Esophagus muscularis mucosa (tissue), 4 donors: ENCODE measurements at regions not wholly inside any gene's neighbourhood (a gene's known extent, or its start where the extent isn't known, plus 50 kb on each side); places are given as distances from the start of the nearest gene placed in this dataset.
A peak's percentile ranks its signal among the peaks of the same experiment; 100 is the strongest.

Source experiments
- DNase-seq: peaks from one replicate; pipeline ENCODE4 v3.0.0-alpha.2; 2017; ENCODE audit errors: extremely low spot score
- H3K27ac ChIP-seq, 4 donors: fragments of 200-600 bp; sonication (generic); replicated peaks in 1 of 4; 1 replicate in 3 of 4; 2 replicates in 1 of 4; pipeline ENCODE4 v1.5.1; 2016 to 2019; ENCODE audit warnings: mild to moderate bottlenecking in 1 of 4
- H3K27me3 ChIP-seq, 4 donors: fragments of 200-600 bp; sonication (generic); one replicate each; pipeline versions ENCODE4 v1.5.1 to v1.6.0; 2016 to 2019
- H3K36me3 ChIP-seq, 4 donors: fragments of 200-600 bp; sonication (generic); one replicate each; pipeline ENCODE4 v1.5.1; 2016 to 2019
- H3K4me1 ChIP-seq, 4 donors: fragments of 200-600 bp; sonication (generic); one replicate each; pipeline ENCODE4 v1.5.1; 2016 to 2019
- H3K4me3 ChIP-seq, 4 donors: fragments of 200-600 bp; sonication (generic); 1 replicate in 2 of 4; 2 replicates in 2 of 4; pipeline ENCODE4 v1.5.1; 2016 to 2019; ENCODE audit warnings: mild to moderate bottlenecking in 4 of 4, moderate library complexity in 1 of 4
- H3K9me3 ChIP-seq, 4 donors: fragments of 200-600 bp; sonication (generic); 1 replicate in 3 of 4; 2 replicates in 1 of 4; pipeline ENCODE4 v1.5.1; 2016 to 2019
- CTCF ChIP-seq, 3 experiments: fragments of 200-600 bp in 2 of 3; fragments of 450-650 bp in 1 of 3; sonication (generic) in 2 of 3; IDR thresholded peaks; one replicate each; pipeline ENCODE4 v1.5.1; 2017 to 2019; ENCODE audit warnings: antibody characterized with exemption in 3 of 3, mild to moderate bottlenecking in 2 of 3, moderate library complexity in 1 of 3
- EP300 ChIP-seq: sonication (generic); formaldehyde crosslinking; IDR thresholded peaks from one replicate; pipeline ENCODE4 v1.6.1; 2017; ENCODE audit warnings: antibody characterized with exemption
- POLR2A ChIP-seq: fragments of 450-650 bp; IDR thresholded peaks from one replicate; pipeline ENCODE4 v1.6.1; 2017; ENCODE audit warnings: antibody characterized with exemption, moderate library complexity, mild to moderate bottlenecking, low read depth
- POLR2AphosphoS5 ChIP-seq, 2 donors: sonication (generic); formaldehyde crosslinking; IDR thresholded peaks; one replicate each; pipeline ENCODE4 v1.6.1; 2017; ENCODE audit warnings: antibody characterized with exemption in 2 of 2
- WGBS: methylation state at CpG from one replicate; pipeline ENCODE4 v1.1.5; 2018; 5-methylcytosine and 5-hydroxymethylcytosine counted together
- intact Hi-C: fragments of 100-400 bp; cut with DNase I; formaldehyde crosslinking; loops from one replicate; pipeline ENCODE4 v1.15.1; 2023

- Histone ChIP-seq H3K36me3 (no peaks in the 10 kb centered on the region), H3K4me1 (peaks cover 0 to 7% (median 0%) of the 10 kb centered on the region in 4 donors), H3K4me3 (no peak overlapping the region), H3K9me3 (no peaks in the 10 kb centered on the region), H3K27me3 (no peaks in the 10 kb centered on the region), H3K27ac (peak overlapping the region in 1 of 4 donors; percentile 1)
- WGBS = 47% methylated on average over 7 of the region's 7 CpGs
- no peak for DNase-seq
- intact Hi-C loops = no loop called here
- TF ChIP-seq POLR2AphosphoS5 (IDR thresholded peaks at IDR 0.05) = no peak
- no peak for TF ChIP-seq POLR2A
- TF ChIP-seq CTCF (IDR thresholded peaks at IDR 0.05) = no peak
- TF ChIP-seq EP300 = no peak
Measured at GRCh38 chr20:39835130-39835842, 853.8 kb downstream of the MAFB start.

GRCh38 chr20:39830903-39831302 lies 858.1 kb downstream of the MAFB start:
- H3K27me3 ChIP-seq = no peaks in the 10 kb centered on the region
- WGBS = 96% methylated on average over 2 of the region's 2 CpGs
- no peaks in the 10 kb centered on the region for H3K9me3 ChIP-seq
- H3K36me3 ChIP-seq = no peaks in the 10 kb centered on the region
- H3K4me3 ChIP-seq = no peak overlapping the region
- peaks cover 0 to 7% (median 0%) of the 10 kb centered on the region in 4 donors for H3K4me1 ChIP-seq
- intact Hi-C loops = no loop called here
- TF ChIP-seq POLR2AphosphoS5 (IDR thresholded peaks at IDR 0.05) = no peak
- TF ChIP-seq POLR2A = no peak
- no peak for TF ChIP-seq EP300
- no peak for TF ChIP-seq CTCF (IDR thresholded peaks at IDR 0.05)
- H3K27ac ChIP-seq = no peak overlapping the region
- DNase-seq = no peak

- no peaks in the 10 kb centered on the region for H3K9me3 ChIP-seq
- 57% methylated on average over 3 of the region's 3 CpGs for WGBS
- H3K27me3 ChIP-seq = no peaks in the 10 kb centered on the region
- H3K4me1 ChIP-seq = no peaks in the 10 kb centered on the region
- no peak overlapping the region for H3K4me3 ChIP-seq
- TF ChIP-seq CTCF (IDR thresholded peaks at IDR 0.05) (no peak), EP300 (no peak), POLR2AphosphoS5 (IDR thresholded peaks at IDR 0.05) (no peak), POLR2A (no peak)
- no peak for DNase-seq
- H3K27ac ChIP-seq = no peak overlapping the region
- H3K36me3 ChIP-seq = no peaks in the 10 kb centered on the region
- intact Hi-C loops = no loop called here
Measured at GRCh38 chr20:39829661-39830060, 859.4 kb downstream of the MAFB start.

GRCh38 chr20:39829256-39829655 lies 859.8 kb downstream of the MAFB start:
- TF ChIP-seq POLR2AphosphoS5 (IDR thresholded peaks at IDR 0.05) (no peak), EP300 (no peak), CTCF (IDR thresholded peaks at IDR 0.05) (peak in 1 of 3 experiments; percentile 12), POLR2A (no peak)
- Histone ChIP-seq H3K36me3 (no peaks in the 10 kb centered on the region), H3K27ac (no peak overlapping the region), H3K4me1 (no peaks in the 10 kb centered on the region), H3K9me3 (no peaks in the 10 kb centered on the region), H3K4me3 (no peak overlapping the region), H3K27me3 (no peaks in the 10 kb centered on the region)
- no peak for DNase-seq
- intact Hi-C loops = no loop called here
- WGBS = 59% methylated on average over 3 of the region's 3 CpGs

- Histone ChIP-seq H3K4me1 (peaks cover 0 to 13% (median 11%) of the 10 kb centered on the region in 4 donors), H3K9me3 (no peaks in the 10 kb centered on the region), H3K27me3 (no peaks in the 10 kb centered on the region), H3K36me3 (no peaks in the 10 kb centered on the region), H3K4me3 (no peak overlapping the region), H3K27ac (no peak overlapping the region)
- 78% methylated on average over 3 of the region's 3 CpGs for WGBS
- DNase-seq = no peak
- TF ChIP-seq CTCF (IDR thresholded peaks at IDR 0.05) = no peak
- TF ChIP-seq POLR2AphosphoS5 (IDR thresholded peaks at IDR 0.05) = no peak
- no peak for TF ChIP-seq POLR2A
- no peak for TF ChIP-seq EP300
- intact Hi-C loops = no loop called here
Measured at GRCh38 chr20:39825950-39826349, 863.1 kb downstream of the MAFB start.
